Panc1 (cell line): ENCODE measurements at regions not wholly inside any gene's neighbourhood (a gene's known extent, or its start where the extent isn't known, plus 50 kb on each side); places are given as distances from the start of the nearest gene placed in this dataset.

Experiments used
- ATAC-seq: fragments of 200-7000 bp; cut with Tn5 transposase; 2 replicates; pipeline ENCODE4 v1.9.1; 2020; ENCODE audit warnings: mild to moderate bottlenecking, moderate library complexity
- BruUV-seq: library from RNA; stranded (reverse); fragments of 400-500 nt; replicated peaks from 2 replicates; lab custom pipeline; 2021; lab: Mats Ljungman, UMichigan
- CTCF ChIA-PET: fragments of 300-600 bp; sonication (Branson Sonifier 250); formaldehyde crosslinking; loops from one replicate; lab custom pipeline; 2022; ENCODE audit warnings: antibody characterized with exemption; lab: Charles Lee
- POLR2A ChIA-PET: fragments of 300-600 bp; sonication (Branson Sonifier 250); formaldehyde crosslinking; loops from one replicate; lab custom pipeline; 2022; ENCODE audit warnings: antibody characterized with exemption; lab: Charles Lee
- DNase-seq: peaks from one replicate; pipeline ENCODE4 v3.0.0-alpha.2; 2010; ENCODE audit warnings: low read depth, low spot score
- H3K27ac ChIP-seq: 2 replicates; pipeline ENCODE4 v1.5.1; 2011; ENCODE audit warnings: mild to moderate bottlenecking, low read length, inconsistent platforms
- H3K27me3 ChIP-seq: fragments of 200-500 bp; sonication (Bioruptor generic); 2 replicates; pipeline ENCODE4 v1.6.0; 2014; ENCODE audit warnings: low read length, inconsistent platforms; ENCODE audit not compliant: control insufficient read depth, insufficient read depth
- H3K36me3 ChIP-seq: fragments of 200-500 bp; sonication (Bioruptor generic); 2 replicates; pipeline ENCODE4 v1.5.1; 2014; ENCODE audit warnings: inconsistent platforms, mild to moderate bottlenecking, low read length, moderate library complexity; ENCODE audit not compliant: control insufficient read depth, insufficient read depth
- H3K4me1 ChIP-seq: 2 replicates; pipeline ENCODE4 v1.5.1; 2011; ENCODE audit warnings: inconsistent platforms, mild to moderate bottlenecking, low read length, moderate library complexity; ENCODE audit not compliant: control insufficient read depth, insufficient read depth
- H3K4me3 ChIP-seq, 2 experiments: 2 replicates each; pipeline ENCODE4 v1.5.1; 2011 to 2012; ENCODE audit warnings: low read depth in 2 of 2, low read length in 2 of 2, mild to moderate bottlenecking in 2 of 2, inconsistent platforms in 1 of 2, moderate library complexity in 1 of 2
- H3K9me3 ChIP-seq: fragments of 200-500 bp; sonication (Bioruptor generic); 2 replicates; pipeline ENCODE4 v1.5.1; 2014; ENCODE audit warnings: low read depth, mild to moderate bottlenecking, inconsistent platforms, low read length, moderate library complexity; ENCODE audit not compliant: control insufficient read depth, insufficient read depth
- POLR2AphosphoS5 ChIP-seq: IDR thresholded peaks from 2 replicates; pipeline ENCODE4 v1.6.1; 2012; ENCODE audit warnings: mild to moderate bottlenecking, low read depth, low read length, moderate library complexity
- SIN3A ChIP-seq: IDR thresholded peaks from 2 replicates; pipeline ENCODE4 v1.6.1; 2012; ENCODE audit warnings: low read depth, mild to moderate bottlenecking, low read length, moderate library complexity, borderline replicate concordance; ENCODE audit not compliant: insufficient read depth
- TCF7L2 ChIP-seq: IDR thresholded peaks from 2 replicates; pipeline ENCODE4 v1.6.1; 2011; ENCODE audit warnings: mild to moderate bottlenecking, low read depth, low read length, inconsistent platforms
- in situ Hi-C: cut with HindIII; loops from 2 replicates; pipeline ENCODE4 v1.10.0; 2016; ENCODE audit warnings: low sequenced_read_pairs, low pct_unique_long_range_greater_than_20kb
- intact Hi-C: fragments of 100-400 bp; cut with micrococcal nuclease; formaldehyde crosslinking; loops from one replicate; pipeline ENCODE4 v1.10.0; 2022; ENCODE audit not compliant: unreplicated experiment
- TF ChIP-seq, protein P1 (sequence below): fragments of 450-650 bp; IDR thresholded peaks from 2 replicates; pipeline ENCODE4 v1.5.1; 2017; ENCODE audit warnings: mild to moderate bottlenecking
- TF ChIP-seq, protein P2 (sequence below), 2 experiments: IDR thresholded peaks; 2 replicates each; pipeline ENCODE4 v1.6.1; 2011 to 2012; ENCODE audit warnings: low read depth in 2 of 2, control low read depth in 1 of 2, low read length in 1 of 2, mild to moderate bottlenecking in 1 of 2, moderate library complexity in 1 of 2; ENCODE audit not compliant: insufficient read depth in 1 of 2

DNA sequence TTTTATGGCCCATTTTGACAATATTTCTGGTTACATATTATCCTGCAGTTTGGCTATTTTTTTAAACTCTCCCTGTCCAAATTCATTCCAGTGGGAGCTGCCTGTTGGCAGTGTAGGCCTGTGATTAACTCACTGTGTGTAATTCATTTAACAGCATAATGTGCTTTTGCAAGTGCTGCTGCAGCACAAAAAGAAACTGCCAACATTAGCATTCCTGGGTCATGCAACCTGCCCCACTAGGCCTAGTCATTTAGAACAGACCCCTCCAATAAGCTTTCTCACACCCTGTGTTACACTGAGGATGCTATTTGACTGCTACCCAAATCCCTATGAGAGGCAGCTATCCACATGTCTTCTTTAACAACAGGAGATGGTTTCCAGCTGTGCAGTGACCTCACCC lies 251.2 kb upstream of the UBE2E2 start:
- in situ Hi-C loops, result no loop called here

DNA sequence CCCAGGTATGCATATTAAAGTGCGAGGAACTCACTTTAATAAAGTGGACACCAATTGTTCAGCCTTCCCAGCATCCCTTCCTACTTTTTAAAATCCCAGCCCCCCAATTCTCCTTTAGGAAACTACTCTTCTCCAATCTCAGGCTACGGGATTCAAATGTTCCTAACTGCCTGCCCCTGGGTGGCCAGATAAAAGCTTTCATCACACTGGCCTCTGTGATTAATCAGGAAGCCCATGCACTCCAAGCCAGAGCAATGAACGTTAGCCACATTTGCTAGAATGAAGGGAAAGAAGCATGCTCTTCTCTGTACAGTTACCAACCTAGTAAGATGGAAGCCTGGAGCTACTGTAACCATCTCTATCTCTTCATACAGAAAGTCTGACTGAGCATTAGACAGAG lies 250.3 kb upstream of the UBE2E2 start:
- in situ Hi-C loops (no loop called here), intact Hi-C loops (no loop called here)
- no peak overlapping the region for H3K27ac ChIP-seq
- TF ChIP-seq POLR2AphosphoS5, result no peak
- TF ChIP-seq TCF7L2, result no peak
- TF ChIP-seq, protein P1, sequence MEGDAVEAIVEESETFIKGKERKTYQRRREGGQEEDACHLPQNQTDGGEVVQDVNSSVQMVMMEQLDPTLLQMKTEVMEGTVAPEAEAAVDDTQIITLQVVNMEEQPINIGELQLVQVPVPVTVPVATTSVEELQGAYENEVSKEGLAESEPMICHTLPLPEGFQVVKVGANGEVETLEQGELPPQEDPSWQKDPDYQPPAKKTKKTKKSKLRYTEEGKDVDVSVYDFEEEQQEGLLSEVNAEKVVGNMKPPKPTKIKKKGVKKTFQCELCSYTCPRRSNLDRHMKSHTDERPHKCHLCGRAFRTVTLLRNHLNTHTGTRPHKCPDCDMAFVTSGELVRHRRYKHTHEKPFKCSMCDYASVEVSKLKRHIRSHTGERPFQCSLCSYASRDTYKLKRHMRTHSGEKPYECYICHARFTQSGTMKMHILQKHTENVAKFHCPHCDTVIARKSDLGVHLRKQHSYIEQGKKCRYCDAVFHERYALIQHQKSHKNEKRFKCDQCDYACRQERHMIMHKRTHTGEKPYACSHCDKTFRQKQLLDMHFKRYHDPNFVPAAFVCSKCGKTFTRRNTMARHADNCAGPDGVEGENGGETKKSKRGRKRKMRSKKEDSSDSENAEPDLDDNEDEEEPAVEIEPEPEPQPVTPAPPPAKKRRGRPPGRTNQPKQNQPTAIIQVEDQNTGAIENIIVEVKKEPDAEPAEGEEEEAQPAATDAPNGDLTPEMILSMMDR, result no peak
- no peak for TF ChIP-seq SIN3A
- TF ChIP-seq, protein P2, sequence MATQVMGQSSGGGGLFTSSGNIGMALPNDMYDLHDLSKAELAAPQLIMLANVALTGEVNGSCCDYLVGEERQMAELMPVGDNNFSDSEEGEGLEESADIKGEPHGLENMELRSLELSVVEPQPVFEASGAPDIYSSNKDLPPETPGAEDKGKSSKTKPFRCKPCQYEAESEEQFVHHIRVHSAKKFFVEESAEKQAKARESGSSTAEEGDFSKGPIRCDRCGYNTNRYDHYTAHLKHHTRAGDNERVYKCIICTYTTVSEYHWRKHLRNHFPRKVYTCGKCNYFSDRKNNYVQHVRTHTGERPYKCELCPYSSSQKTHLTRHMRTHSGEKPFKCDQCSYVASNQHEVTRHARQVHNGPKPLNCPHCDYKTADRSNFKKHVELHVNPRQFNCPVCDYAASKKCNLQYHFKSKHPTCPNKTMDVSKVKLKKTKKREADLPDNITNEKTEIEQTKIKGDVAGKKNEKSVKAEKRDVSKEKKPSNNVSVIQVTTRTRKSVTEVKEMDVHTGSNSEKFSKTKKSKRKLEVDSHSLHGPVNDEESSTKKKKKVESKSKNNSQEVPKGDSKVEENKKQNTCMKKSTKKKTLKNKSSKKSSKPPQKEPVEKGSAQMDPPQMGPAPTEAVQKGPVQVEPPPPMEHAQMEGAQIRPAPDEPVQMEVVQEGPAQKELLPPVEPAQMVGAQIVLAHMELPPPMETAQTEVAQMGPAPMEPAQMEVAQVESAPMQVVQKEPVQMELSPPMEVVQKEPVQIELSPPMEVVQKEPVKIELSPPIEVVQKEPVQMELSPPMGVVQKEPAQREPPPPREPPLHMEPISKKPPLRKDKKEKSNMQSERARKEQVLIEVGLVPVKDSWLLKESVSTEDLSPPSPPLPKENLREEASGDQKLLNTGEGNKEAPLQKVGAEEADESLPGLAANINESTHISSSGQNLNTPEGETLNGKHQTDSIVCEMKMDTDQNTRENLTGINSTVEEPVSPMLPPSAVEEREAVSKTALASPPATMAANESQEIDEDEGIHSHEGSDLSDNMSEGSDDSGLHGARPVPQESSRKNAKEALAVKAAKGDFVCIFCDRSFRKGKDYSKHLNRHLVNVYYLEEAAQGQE (IDR thresholded peaks at IDR 0.05; ENCODE audit: insufficient read depth in 1 of 2, low read depth in 2 of 2, low read length in 1 of 2), result no peak
- BruUV-seq, result no TSS peak
- H3K27me3 ChIP-seq, result no peaks in the 10 kb centered on the region
- H3K4me3 ChIP-seq, result no peak overlapping the region
- no peak for DNase-seq
- CTCF ChIA-PET, result interaction anchor here (0.6 kb wide), 1 partner anchor 1208 kb away, joined by 4 read pairs; no protein-coding TSS in a partner anchor
- H3K36me3 ChIP-seq, result no peaks in the 10 kb centered on the region
- POLR2A ChIA-PET, result no interaction called here
- H3K9me3 ChIP-seq, result no peaks in the 10 kb centered on the region
- no peaks in the 10 kb centered on the region for H3K4me1 ChIP-seq
- ATAC-seq, result no peak

More for the DNA sequence above, 251.2 kb upstream of the UBE2E2 start:
- no peak for DNase-seq
- no peak overlapping the region for H3K27ac ChIP-seq
- BruUV-seq, result no TSS peak
- CTCF ChIA-PET, result no interaction called here
- no peak overlapping the region for H3K4me3 ChIP-seq
- ATAC-seq, result no peak
- TF ChIP-seq, protein P1, result no peak
- TF ChIP-seq, protein P2 (IDR thresholded peaks at IDR 0.05; ENCODE audit: insufficient read depth in 1 of 2, low read depth in 2 of 2, low read length in 1 of 2), result no peak
- TF ChIP-seq TCF7L2 (no peak), SIN3A (no peak), POLR2AphosphoS5 (no peak)
- H3K36me3 ChIP-seq, result no peaks in the 10 kb centered on the region
- intact Hi-C loops, result no loop called here
- no peaks in the 10 kb centered on the region for H3K4me1 ChIP-seq
- H3K27me3 ChIP-seq, result no peaks in the 10 kb centered on the region
- H3K9me3 ChIP-seq, result no peaks in the 10 kb centered on the region
- POLR2A ChIA-PET, result interaction anchor here (0.7 kb wide), 1 partner anchor 9 kb away, joined by 4 read pairs; no protein-coding TSS in a partner anchor
